ENCODE measurements at regions not wholly inside any gene's neighbourhood (a gene's known extent, or its start where the extent isn't known, plus 50 kb on each side); places are given as distances from the start of the nearest gene placed in this dataset.

DNA sequence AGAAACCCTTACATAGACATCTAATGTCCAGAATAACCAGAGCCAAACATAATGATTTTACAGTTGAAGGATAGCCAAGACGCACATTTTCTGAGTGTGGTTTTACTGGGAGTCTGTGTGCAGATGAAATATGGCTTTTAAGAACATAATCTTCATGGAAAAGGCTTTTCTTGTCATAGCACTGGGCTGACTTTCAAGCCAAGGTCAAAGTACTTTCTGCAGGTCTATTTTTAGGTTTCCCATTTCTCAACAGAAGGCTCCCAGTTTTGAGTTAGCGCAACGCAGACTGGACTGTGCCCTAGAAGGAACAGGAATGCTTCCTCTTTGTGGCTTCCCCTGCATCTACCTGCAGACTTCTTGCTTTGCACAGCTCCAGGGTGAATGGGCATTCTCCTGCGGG lies 92.3 kb upstream of the UPP2 start:
- no peak for DNase-seq (ENCODE audit: extremely low read depth in 1 of 2, low read depth in 1 of 2)

DNA sequence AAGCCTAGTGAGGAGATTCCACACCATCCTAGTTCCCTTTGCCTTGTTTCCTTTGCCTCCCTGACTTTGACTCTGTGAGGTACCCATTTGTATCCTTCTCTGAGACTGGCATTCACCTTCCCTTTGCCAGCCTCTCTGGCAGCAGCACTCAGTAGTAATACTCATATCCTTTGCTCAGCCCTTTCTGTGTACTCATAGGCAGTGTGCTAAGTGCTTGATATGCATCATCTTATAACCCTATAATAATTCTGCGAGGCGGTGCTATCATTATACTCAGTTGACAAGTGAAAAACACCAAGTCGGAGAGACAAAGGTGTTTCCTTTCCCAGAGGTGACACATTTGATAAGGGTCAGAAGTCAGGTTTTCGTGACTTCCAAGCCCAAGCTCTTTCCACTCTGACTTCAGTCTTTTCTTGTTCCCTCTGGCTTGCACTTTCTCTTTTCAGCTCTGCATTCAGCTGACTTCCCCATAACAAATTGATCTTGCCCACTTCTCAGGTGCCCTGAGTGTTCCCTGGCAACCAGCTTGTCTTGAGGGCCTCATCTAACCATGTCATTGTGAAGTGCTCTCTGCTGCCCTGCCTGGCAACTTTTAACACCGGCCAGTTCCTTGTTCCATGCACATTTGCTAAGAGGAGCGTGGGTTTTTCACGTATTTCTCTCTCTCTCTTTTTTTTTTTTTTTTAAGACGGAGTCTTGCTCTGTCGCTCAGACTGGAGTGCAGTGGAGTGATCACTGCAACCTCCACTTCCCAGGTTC lies 94.5 kb upstream of the UPP2 start:
- DNase-seq (ENCODE audit: extremely low read depth in 1 of 2, low read depth in 1 of 2), result no peak

DNA sequence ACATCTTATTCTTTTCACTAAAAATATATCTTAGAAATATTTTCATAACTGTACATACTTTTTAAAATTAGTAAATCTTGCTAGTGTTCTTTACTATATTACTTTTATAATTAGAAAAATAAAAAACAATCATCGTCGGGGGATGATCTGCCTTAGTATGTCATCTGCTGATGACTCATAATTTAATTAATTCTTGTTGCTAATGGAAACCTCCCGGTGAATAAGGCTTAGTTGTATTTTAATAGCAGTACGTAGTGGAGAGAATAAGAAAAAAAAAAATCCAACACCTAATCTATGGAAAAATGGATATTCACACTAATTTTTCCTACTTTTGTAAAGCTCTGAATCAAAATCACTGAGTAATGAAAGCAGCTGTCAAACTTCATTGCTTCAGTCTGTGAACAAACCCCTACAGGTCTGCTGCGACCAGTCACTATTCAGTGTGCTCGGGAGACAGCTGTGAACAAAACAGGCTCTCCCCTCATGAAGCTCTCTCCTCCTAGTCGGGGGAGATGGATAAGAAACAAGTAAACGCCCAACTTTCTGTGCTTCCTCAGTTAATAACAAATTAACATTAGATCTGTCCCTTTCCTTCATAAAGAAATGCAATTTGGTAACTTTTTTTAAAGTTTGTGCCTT lies 97.4 kb upstream of the UPP2 start:
- DNase-seq (ENCODE audit: extremely low read depth in 1 of 2, low read depth in 1 of 2), result no peak

DNA sequence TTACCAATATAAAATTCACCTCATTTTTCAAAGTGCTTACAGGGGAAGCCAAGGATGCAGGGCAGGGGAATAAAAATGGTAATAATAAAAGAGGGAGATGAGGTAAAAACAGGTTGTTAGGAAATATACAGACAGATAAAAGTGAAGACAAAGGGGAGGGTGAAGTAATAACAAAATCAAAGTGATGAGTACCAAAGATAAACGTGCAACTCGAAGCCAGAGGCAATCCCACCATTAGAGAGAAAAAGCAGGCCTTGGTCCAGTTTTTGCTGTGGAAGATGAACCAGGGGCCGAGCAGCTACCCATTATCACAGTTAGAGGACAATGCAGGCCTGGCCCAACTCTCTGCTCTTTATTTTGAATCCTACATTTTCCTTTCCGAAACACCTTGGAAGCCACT lies 99.6 kb upstream of the UPP2 start:
- no peak for DNase-seq (ENCODE audit: extremely low read depth in 1 of 2, low read depth in 1 of 2)

DNA sequence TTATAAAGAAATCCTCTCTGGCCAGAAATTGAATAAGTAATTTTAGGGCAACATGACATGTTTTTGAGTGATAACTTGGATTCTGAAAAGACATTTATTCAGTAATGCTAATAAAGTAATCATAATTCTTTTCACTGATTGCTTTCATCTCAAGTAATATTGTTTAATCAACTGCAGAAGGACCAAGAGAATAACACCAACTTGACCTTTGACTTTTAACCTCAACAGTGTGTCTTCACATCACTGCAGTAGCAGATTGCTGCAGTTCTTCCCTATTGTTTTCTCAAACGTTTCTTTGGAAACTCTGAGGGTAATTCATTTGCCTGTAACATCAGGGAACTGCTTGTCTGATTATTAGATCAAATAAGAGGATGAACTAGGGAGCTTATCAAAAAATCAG lies 104.9 kb upstream of the UPP2 start:
- DNase-seq (ENCODE audit: extremely low read depth in 1 of 2, low read depth in 1 of 2), result no peak

DNA sequence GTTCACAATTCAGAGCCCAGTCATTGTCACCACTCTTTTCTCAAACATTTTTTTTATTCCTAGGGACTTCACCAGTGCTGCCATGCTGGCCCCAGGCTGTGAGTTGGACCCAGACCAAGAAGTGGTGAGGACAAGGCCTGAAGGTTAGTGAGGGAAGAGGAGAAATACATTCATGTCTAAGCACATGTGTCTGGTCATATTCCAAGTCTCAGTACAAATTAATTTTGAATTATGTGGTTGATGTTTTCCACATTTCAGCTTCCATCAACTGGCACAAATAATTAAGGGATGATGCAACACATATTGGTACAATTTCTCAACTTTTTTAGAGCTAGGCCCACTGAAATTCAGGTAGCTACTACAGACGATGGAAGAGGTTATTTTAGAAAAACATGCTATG lies 106.6 kb upstream of the UPP2 start:
- DNase-seq (ENCODE audit: extremely low read depth in 1 of 2, low read depth in 1 of 2), result no peak

DNA sequence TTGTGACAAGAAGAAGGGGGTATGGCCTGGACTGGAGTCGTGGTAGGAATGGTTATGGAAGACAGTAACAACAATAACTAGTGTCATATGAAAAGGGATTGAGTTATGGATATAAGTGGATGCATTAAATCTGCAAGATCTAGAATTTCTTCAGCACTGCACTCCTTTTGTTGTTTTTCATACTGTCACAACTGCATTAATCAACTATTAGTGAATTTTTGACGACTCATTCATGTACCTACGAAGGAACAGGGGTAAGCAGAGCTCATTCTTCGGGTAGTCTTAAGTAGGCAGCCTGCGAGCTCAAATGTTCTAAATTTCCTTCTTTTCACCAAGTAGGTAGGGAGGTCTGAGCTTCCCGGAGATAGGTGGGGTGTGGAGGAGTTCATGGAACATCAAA lies 109.7 kb upstream of the UPP2 start:
- DNase-seq (ENCODE audit: extremely low read depth in 1 of 2, low read depth in 1 of 2), result no peak

DNA sequence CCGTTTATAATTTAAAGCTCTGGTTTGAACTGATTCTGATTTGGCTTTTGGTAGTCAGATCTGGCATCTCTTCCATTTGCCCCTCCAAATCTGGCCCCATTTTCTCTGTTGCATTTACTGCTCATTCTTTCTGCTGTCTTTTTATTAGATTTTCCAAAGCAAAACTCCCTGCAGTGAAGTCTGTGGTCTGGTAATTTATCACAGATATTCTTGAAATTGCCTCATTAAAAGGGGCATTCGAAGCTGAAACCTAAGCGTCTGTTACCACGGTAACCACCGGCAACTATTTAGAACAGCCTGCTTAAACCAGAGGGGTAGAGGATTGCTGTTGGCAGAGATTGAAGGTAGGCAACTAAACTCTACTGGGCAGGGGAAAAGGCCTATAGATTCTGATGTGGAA lies 111.5 kb upstream of the UPP2 start:
- DNase-seq (ENCODE audit: extremely low read depth in 1 of 2, low read depth in 1 of 2), result no peak

DNA sequence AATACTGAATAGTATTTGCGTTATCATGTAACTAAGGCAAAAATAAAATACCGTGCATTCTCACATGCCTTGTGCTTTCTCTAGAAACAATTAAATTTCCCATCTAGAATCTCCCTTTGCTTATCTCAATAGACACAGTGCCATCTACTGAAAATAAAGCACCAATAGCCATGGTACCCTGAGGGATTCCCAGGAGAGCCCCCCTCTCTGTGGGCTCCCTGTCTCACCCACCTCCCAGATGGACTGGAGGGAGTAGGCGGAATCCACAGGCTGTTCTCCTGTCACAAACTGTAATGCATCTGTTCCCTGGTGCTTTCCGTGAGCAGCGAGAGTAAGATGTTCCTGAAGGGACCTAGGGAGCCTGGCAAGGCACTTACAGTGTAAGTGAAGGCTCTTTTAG lies 112.4 kb upstream of the UPP2 start:
- DNase-seq (ENCODE audit: extremely low read depth in 1 of 2, low read depth in 1 of 2), result no peak

DNA sequence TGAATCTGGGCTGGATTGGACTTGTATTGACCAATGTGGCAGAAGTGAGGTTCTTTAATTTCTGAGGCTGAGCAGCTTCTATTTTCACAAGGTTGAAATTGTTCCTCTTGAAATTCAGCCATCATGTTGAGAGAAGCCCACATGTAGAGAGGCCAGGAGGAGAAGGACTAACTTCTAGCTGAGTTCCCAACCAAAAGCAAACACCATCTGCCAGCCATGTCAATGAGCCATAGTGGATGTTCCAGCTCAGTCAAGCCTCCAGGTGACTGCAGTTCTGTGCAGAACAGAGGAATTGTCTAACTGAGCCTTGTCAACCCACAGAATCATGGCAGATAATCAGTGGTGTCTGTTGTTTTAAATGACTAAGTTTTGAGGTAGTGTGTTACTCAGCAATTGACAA lies 110.6 kb upstream of the ACVR1 start:
- no peak for DNase-seq (ENCODE audit: extremely low read depth in 1 of 2, low read depth in 1 of 2)

DNA sequence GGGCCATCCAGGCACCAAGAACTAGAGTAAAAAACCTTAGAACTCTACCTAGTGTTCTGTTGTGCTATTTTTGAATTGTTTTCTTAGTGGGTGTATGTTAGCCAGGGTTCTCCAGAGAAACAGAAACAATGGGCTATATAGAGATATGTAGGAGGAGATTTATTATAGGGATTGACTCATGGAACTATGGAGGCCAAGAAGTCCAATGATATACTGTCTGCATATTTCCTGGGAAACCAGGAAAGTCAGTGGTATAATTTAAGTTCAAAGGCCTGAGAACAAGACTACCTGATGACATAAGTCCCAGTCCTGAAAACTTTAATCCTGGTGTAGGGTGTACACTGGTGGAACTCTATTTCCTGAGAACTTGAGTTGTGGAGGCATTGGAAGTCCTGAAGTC lies 108.7 kb upstream of the ACVR1 start:
- DNase-seq (ENCODE audit: extremely low read depth in 1 of 2, low read depth in 1 of 2), result no peak

DNA sequence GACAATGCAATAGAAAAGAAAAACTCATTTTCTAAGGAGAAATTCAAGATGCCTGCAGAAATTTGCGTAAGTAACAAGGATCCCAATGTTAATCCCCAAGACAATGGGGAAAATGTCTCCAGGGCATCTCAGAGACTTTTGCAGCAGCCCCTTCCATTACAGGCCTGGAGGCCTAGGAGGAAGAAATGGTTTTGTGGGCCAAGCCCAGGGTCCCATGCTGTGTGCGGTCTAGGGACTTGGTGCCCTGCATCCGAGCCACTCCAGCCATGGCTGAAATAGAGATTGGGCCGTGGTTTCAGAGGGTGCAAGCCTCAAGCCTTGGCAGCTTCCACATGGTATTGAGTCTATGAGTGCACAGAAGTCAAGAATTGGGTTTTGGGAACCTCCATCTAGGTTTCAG lies 103.9 kb upstream of the ACVR1 start:
- no peak for DNase-seq (ENCODE audit: extremely low read depth in 1 of 2, low read depth in 1 of 2)

DNA sequence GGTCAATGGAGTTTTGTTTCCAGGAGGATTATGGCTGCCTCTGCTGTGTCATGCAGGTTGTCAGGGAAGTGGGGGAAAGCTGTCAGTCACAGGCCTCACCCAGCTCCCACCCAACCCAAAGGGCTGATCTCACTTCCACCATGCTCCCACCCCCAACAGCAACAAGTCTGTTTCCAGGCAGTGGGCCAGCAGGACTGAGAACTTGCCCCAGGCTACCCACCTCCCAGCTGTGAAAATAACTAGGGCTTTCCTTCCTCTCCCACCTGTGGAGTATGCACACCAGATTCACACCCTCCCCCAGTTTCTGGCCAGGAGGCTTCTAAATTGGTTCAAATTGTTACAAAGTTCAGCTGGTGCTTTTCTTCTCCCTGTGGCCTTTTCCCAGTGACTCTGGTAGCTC lies 95.6 kb upstream of the ACVR1 start:
- DNase-seq (ENCODE audit: extremely low read depth in 1 of 2, low read depth in 1 of 2), result no peak

DNA sequence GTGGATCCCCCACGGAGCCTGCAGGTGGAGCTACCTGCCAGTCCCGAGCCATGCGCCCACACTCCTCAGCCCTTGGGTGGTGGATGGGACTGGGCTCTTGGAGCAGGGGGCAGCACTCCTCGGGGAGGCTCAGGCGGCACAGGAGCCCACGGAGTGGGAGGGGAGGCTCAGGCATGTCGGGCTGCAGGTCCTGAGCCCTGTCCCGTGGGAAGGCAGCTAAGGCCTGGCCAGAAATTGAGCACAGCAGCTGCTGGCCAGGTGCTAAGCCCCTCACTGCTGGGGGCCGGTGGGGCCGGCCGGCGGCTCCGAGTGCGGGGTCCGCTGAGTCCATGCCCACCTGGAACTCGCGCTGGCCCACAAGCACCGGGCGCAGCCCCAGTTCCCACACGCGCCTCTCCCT lies 91.7 kb upstream of the ACVR1 start:
- no peak for DNase-seq (ENCODE audit: extremely low read depth in 1 of 2, low read depth in 1 of 2)

DNA sequence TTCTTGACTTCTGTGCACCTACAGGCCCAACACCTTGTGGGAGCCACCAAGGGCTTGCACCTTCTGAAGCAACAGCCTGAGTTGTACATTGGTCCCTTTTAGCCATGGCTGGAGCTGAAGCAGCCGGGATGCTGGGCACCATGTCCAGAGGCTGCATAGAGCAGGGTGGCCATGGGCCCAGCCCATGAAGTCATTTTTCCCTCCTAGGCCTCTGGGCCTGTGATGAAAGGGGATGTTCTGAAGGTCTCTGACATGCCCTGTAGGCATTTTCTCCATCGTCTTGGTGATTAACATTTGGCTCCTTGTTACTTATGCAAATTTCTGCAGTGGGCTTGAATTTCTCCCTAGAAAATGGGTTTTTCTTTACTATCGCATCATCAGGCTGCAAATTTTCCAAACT lies 83.1 kb upstream of the ACVR1 start:
- no peak for DNase-seq (ENCODE audit: extremely low read depth in 1 of 2, low read depth in 1 of 2)

DNA sequence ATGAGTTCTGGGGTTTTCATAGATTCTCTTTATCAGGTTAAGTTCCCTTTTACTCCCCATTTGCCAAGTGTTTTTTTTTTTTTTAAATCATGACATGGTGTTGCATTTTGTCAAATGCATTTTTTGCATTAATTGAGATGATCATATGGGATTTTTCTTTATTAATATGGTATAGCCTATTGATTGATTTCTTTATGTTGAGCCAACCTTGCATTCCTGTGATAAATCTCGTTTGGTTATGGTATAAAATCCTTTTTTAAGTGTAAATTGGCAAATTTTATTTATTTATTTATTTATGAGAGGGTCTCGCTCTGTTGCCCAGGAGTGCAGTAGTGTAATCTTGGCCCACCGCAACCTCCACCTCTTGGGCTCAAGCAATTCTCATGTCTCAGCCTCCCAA lies 81.5 kb upstream of the ACVR1 start:
- no peak for DNase-seq (ENCODE audit: extremely low read depth in 1 of 2, low read depth in 1 of 2)

DNA sequence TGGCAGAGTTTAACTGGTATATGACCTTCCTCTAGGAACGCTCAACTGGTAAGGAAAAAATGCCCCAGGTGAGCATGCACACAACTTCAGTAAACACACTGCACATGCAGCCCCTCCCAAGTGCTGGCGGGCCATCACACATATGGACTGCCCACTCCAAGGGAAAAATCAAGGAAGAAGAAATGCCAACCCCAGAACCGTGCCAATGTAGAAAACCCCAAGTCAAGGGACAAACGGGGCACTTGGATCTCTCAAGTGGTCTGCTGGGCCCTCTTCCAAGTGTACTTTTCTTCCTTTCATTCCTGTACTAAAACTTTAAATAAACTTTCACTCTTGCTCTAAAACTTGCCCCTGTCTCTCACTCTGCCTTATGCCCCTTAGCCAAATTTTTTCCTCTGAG lies 76.4 kb upstream of the ACVR1 start:
- DNase-seq (ENCODE audit: extremely low read depth in 1 of 2, low read depth in 1 of 2), result no peak

DNA sequence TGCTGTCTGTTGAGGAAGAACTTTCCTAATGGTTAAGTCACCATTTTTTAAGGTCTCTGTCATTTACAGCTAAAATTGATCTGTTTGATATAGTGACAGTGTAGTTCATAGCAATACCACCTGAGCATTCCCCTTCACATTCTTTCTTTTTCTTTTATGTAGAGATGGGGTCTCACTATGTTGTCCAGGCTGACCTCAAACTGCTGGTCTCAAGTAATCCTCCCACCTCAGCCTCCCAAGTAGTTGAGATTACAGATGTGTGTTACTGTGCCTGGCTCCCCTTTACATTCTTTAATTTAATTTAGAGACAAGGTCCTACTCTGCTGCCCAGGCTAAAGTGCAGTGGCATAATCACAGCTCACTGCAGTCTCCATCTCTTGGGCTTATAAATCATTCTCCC lies 72.7 kb upstream of the ACVR1 start:
- DNase-seq (ENCODE audit: extremely low read depth in 1 of 2, low read depth in 1 of 2), result no peak

DNA sequence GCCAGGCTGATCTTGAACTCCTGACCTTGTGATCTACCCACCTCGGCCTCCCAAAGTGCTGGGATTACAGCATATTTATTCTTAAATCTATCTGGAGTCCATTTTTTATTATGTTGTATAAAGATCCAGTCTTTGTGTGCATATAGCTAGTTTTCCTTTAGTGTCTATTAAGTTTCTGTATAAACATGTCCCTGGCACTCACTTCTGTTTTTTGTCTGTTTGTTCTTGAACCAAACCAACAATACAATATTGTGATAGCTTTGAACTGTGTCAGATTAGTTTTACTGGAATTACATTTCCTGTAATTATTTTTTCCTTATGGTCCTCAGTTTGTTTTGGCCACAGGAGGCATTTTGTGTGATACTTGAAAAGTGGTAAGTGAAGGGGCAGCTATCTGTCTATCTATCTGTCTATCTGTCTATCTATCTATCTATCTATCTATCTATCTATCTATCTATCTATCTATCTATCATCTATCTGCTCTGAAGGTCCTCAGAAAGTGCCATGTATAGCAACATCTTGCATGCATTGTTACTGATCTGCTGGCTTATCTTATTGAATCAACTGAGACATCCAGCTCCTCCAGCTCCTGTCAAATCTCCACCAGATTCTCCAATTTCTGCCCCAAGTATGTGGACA lies 70.9 kb upstream of the ACVR1 start:
- DNase-seq (ENCODE audit: extremely low read depth in 1 of 2, low read depth in 1 of 2), result no peak

DNA sequence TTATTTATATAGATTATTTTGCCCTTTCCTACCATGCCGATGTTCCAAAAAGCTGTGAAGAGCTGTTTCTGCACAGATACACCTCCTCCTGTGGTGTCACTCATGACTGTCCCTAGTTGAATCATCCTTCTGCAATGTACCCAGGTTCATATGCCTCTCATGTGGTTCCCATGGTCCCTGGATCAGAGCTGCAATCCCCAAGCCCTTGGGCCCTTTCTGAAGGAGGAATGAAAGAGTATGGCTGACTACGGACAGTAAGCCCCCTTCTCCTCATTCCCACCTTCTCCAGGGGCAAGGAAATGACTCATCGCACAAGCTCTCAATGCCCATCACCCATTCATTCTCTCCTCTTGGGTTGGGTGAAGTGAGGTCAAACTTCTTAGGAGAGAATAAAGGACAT lies 63.9 kb upstream of the ACVR1 start:
- no peak for DNase-seq (ENCODE audit: extremely low read depth in 1 of 2, low read depth in 1 of 2)

DNA sequence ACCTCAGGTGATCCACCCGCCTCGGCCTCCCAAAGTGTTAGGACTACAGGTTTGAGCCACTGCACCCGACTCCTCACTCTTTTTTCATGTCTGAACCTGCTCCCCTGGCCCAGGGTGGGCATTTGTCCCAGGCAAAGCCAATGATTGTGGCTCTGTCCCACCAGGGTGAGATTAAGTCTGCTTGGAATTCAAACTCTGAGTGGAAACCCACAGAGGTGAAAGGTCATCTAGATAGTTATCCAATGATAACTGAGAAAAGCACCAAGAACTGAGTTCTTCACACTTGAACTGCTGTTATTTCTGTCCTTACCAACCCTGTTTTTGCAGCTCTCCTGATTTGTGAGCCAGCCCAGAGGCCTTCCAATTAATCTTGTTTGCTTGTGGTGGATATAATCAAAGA lies 62.4 kb upstream of the ACVR1 start:
- DNase-seq (ENCODE audit: extremely low read depth in 1 of 2, low read depth in 1 of 2), result no peak

DNA sequence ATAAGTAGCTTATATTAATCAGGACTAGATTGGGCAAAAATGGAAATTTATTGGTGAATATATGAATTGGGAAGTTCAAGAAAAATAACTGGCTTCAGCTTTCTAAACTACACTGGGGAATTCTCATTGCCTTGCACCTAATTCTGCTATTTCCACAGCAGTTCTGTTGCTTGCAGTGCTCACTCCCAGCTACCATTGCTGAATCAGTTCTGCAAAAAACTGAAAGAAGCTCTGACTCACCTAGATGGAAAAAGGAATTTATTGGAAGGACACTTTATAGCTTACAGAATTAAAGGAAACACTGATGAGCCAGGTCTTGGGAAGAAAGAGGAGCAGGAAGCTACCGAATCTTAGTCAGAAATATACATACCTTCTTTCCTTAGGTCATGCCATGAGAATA lies 60.3 kb upstream of the ACVR1 start:
- DNase-seq (ENCODE audit: extremely low read depth in 1 of 2, low read depth in 1 of 2), result no peak

Data from stimulated activated CD8-positive, alpha-beta memory T cell treated with anti-CD3 and anti-CD28 coated beads, Interleukin-7, amount 100 ng/mL, for 48 hours (primary cell).